ENCODE measurements at regions not wholly inside any gene's neighbourhood (a gene's known extent, or its start where the extent isn't known, plus 50 kb on each side); places are given as distances from the start of the nearest gene placed in this dataset.

- no peak for TF ChIP-seq POLR2A (IDR thresholded peaks at IDR 0.05)
- no peak for TF ChIP-seq CTCF (IDR thresholded peaks at IDR 0.05)
Measured at GRCh38 chr2:213219816-213220215, 64.4 kb upstream of the SPAG16 start.

Measured in transverse colon (tissue), 3 donors.